A549 (cell line): ENCODE measurements at regions not wholly inside any gene's neighbourhood (a gene's known extent, or its start where the extent isn't known, plus 50 kb on each side); places are given as distances from the start of the nearest gene placed in this dataset.

Source experiments
- ATAC-seq, 2 experiments: fragments of 200-7000 bp in 1 of 2; fragments of >200 bp in 1 of 2; cut with Nextera tagmentation in 1 of 2; cut with Tn5 transposase in 1 of 2; 3 replicates each; pipeline versions ENCODE4 v1.8.0 to v1.9.1; 2018 to 2020; ENCODE audit warnings: mild to moderate bottlenecking in 1 of 2, moderate library complexity in 1 of 2
- CTCF ChIA-PET: fragments of 300-600 bp; sonication (Branson Sonifier 250); formaldehyde crosslinking; extraction: SDS; loops from one replicate; lab custom pipeline; 2021; ENCODE audit warnings: antibody characterized with exemption, inconsistent platforms; lab: Yijun Ruan, JAX
- POLR2A ChIA-PET: fragments of 350-600 bp; formaldehyde crosslinking; extraction: SDS; loops from one replicate; lab custom pipeline; 2021; ENCODE audit warnings: antibody characterized with exemption, inconsistent platforms; lab: Yijun Ruan, JAX
- DNase-seq, 2 experiments: peaks; one replicate each; pipeline versions ENCODE4 v3.0.0 to v3.0.0-alpha.2; 2011 to 2016; ENCODE audit warnings: low read depth in 1 of 2, low spot score in 1 of 2
- FAIRE-seq: peaks from 2 replicates; lab custom pipeline; 2011; peaks lifted over from hg19 to GRCh38; lab: Jason Lieb, UNC
- H3K27ac ChIP-seq, 2 experiments: fragments of >200 bp; sonication (Bioruptor Twin); formaldehyde crosslinking; 3 replicates each; pipeline ENCODE4 v1.5.1; 2016 to 2017
- H3K4me1 ChIP-seq: fragments of >200 bp; sonication (Bioruptor Twin); formaldehyde crosslinking; 3 replicates; pipeline ENCODE4 v1.6.1; 2016
- H3K4me2 ChIP-seq: fragments of >200 bp; sonication (Bioruptor Twin); formaldehyde crosslinking; 3 replicates; pipeline ENCODE4 v1.6.1; 2016
- H3K4me3 ChIP-seq: fragments of >200 bp; sonication (Bioruptor Twin); formaldehyde crosslinking; 3 replicates; pipeline ENCODE4 v1.5.1; 2016
- H3K9me3 ChIP-seq: fragments of >200 bp; sonication (Bioruptor Twin); formaldehyde crosslinking; 3 replicates; pipeline ENCODE4 v1.6.1; 2016
- BCL3 ChIP-seq: fragments of >200 bp; sonication (Bioruptor Twin); formaldehyde crosslinking; IDR thresholded peaks from 3 replicates; pipeline ENCODE4 v1.6.1; 2016
- CBX8 ChIP-seq: fragments of 200-600 bp; sonication (generic); IDR thresholded peaks from 2 replicates; pipeline ENCODE4 v1.6.1; 2016
- CEBPB ChIP-seq, 2 experiments: fragments of >200 bp in 1 of 2; sonication (Bioruptor Twin) in 1 of 2; formaldehyde crosslinking in 1 of 2; IDR thresholded peaks; 2 replicates each; pipeline ENCODE4 v1.6.1; 2012 to 2016
- CTCF ChIP-seq: fragments of >200 bp; sonication (Bioruptor Twin); formaldehyde crosslinking; IDR thresholded peaks from 3 replicates; pipeline ENCODE4 v1.5.1; 2016
- E2F6 ChIP-seq: IDR thresholded peaks from 2 replicates; pipeline ENCODE4 v1.6.1; 2012; ENCODE audit warnings: low read depth, borderline replicate concordance
- EHF ChIP-seq: fragments of 250-450 bp; sonication (Bioruptor Pico); IDR thresholded peaks from 2 replicates; pipeline ENCODE4 v1.5.0; 2020; ENCODE audit warnings: mild to moderate bottlenecking
- EHMT2 ChIP-seq: fragments of 200-600 bp; sonication (generic); IDR thresholded peaks from 2 replicates; pipeline ENCODE4 v1.6.1; 2016; ENCODE audit warnings: antibody characterized with exemption, low read depth, mild to moderate bottlenecking, moderate library complexity
- ELK1 ChIP-seq: fragments of 150-350 bp; IDR thresholded peaks from 2 replicates; pipeline ENCODE4 v1.6.1; 2014; ENCODE audit warnings: low read depth, mild to moderate bottlenecking, low read length
- FOSL2 ChIP-seq, 2 experiments: fragments of 450-650 bp in 1 of 2; fragments of >200 bp in 1 of 2; sonication (Bioruptor Twin) in 1 of 2; formaldehyde crosslinking; IDR thresholded peaks; 2 replicates each; pipeline versions ENCODE4 v1.5.0 to v1.6.1; 2016 to 2020; ENCODE audit warnings: mild to moderate bottlenecking in 1 of 2, moderate library complexity in 1 of 2
- GATA3 ChIP-seq: IDR thresholded peaks from 2 replicates; pipeline ENCODE4 v1.6.1; 2012; ENCODE audit warnings: borderline replicate concordance
- HDAC2 ChIP-seq: fragments of 200-600 bp; sonication (generic); IDR thresholded peaks from 2 replicates; pipeline ENCODE4 v1.6.1; 2016
- HOXA7 ChIP-seq: fragments of 250-450 bp; sonication (Bioruptor Pico); IDR thresholded peaks from 2 replicates; pipeline ENCODE4 v1.5.0; 2020; ENCODE audit warnings: mild to moderate bottlenecking, moderate library complexity
- HOXB13 ChIP-seq: fragments of 250-450 bp; sonication (Bioruptor Pico); IDR thresholded peaks from 2 replicates; pipeline ENCODE4 v1.5.0; 2020; ENCODE audit warnings: low read depth, mild to moderate bottlenecking, moderate library complexity
- JUN ChIP-seq, 2 experiments: fragments of >200 bp; sonication (Bioruptor Twin); formaldehyde crosslinking; IDR thresholded peaks; 2 replicates in 1 of 2; 3 replicates in 1 of 2; pipeline ENCODE4 v1.6.1; 2016 to 2017
- KDM1A ChIP-seq: fragments of 200-600 bp; sonication (generic); IDR thresholded peaks from 2 replicates; pipeline ENCODE4 v1.6.1; 2016; ENCODE audit warnings: low read depth, mild to moderate bottlenecking
- MAFK ChIP-seq: fragments of 450-650 bp; IDR thresholded peaks from 2 replicates; pipeline ENCODE4 v1.6.1; 2014; ENCODE audit not compliant: partially characterized antibody
- MAX ChIP-seq: IDR thresholded peaks from 2 replicates; pipeline ENCODE4 v1.6.1; 2012
- MYC ChIP-seq: IDR thresholded peaks from 2 replicates; pipeline ENCODE4 v1.6.1; 2012; ENCODE audit warnings: mild to moderate bottlenecking, inconsistent platforms, low read length, improper control_type of control experiment, borderline replicate concordance
- NR3C1 ChIP-seq: fragments of >200 bp; sonication (Bioruptor Twin); formaldehyde crosslinking; IDR thresholded peaks from 3 replicates; pipeline ENCODE4 v1.6.1; 2017
- PBX3 ChIP-seq: IDR thresholded peaks from 2 replicates; pipeline ENCODE4 v1.6.1; 2012
- RARB ChIP-seq: fragments of 250-450 bp; sonication (Bioruptor Pico); IDR thresholded peaks from 2 replicates; pipeline ENCODE4 v1.8.0; 2021; ENCODE audit warnings: mild to moderate bottlenecking, moderate library complexity
- RFX5 ChIP-seq: fragments of 450-650 bp; IDR thresholded peaks from 2 replicates; pipeline ENCODE4 v1.7.1; 2014; ENCODE audit warnings: antibody characterized with exemption, mild to moderate bottlenecking, moderate library complexity
- RNF2 ChIP-seq: fragments of 200-600 bp; sonication (generic); IDR thresholded peaks from 2 replicates; pipeline ENCODE4 v1.6.1; 2016; ENCODE audit warnings: low read depth, mild to moderate bottlenecking, antibody characterized with exemption, moderate library complexity, borderline replicate concordance
- ZFP36 ChIP-seq: fragments of 450-650 bp; IDR thresholded peaks from 2 replicates; pipeline ENCODE4 v1.6.1; 2014; ENCODE audit warnings: borderline replicate concordance; ENCODE audit not compliant: partially characterized antibody
- WGBS: methylation state at CpG from one replicate; pipeline ENCODE4 v1.1.6; 2017; ENCODE audit errors: missing lambda C conversion rate; 5-methylcytosine and 5-hydroxymethylcytosine counted together
- TF ChIP-seq, protein P1 (sequence below): fragments of >200 bp; sonication (Bioruptor Twin); formaldehyde crosslinking; IDR thresholded peaks from 2 replicates; pipeline ENCODE4 v1.6.1; 2016
- TF ChIP-seq, protein P2 (sequence below): fragments of 250-450 bp; sonication (Bioruptor Pico); IDR thresholded peaks from 2 replicates; pipeline ENCODE4 v1.5.0; 2021; ENCODE audit warnings: mild to moderate bottlenecking, moderate library complexity, borderline replicate concordance

GRCh38 chr11:134537296-134537695 lies 125.3 kb upstream of the B3GAT1 start:
- POLR2A ChIA-PET, result no interaction called here
- FAIRE-seq (no peak), DNase-seq (no peak), ATAC-seq (no peak)
- Histone ChIP-seq H3K4me3 (no peak overlapping the region), H3K4me2 (no peak overlapping the region), H3K4me1 (no peaks in the 10 kb centered on the region), H3K9me3 (no peaks in the 10 kb centered on the region), H3K27ac (no peak overlapping the region)
- TF ChIP-seq HDAC2 (no peak), CEBPB (IDR thresholded peaks at IDR 0.05) (no peak), EHF (CRISPR knock-in tag) (no peak), RFX5 (no peak), KDM1A (no peak), ZFP36 (no peak), JUN (IDR thresholded peaks at IDR 0.05) (no peak), MAFK (no peak), NR3C1 (no peak), HOXB13 (CRISPR knock-in tag) (no peak), CTCF (no peak), MAX (no peak), RNF2 (no peak), CBX8 (no peak), FOSL2 (IDR thresholded peaks at IDR 0.05) (no peak), FOSL2 (CRISPR knock-in tag; IDR thresholded peaks at IDR 0.05) (no peak), E2F6 (no peak)
- CTCF ChIA-PET, result no interaction called here
- WGBS, result 2% methylated on average over 9 of the region's 11 CpGs

- no peak for FAIRE-seq
- TF ChIP-seq PBX3 (no peak), HOXA7 (CRISPR knock-in tag) (no peak), RARB (CRISPR knock-in tag) (no peak)
- TF ChIP-seq, all 56 proteins: peak for 0
- no peak for DNase-seq
- no peak for ATAC-seq
- WGBS, result 11% methylated on average over 8 of the region's 8 CpGs
- Histone ChIP-seq H3K4me2 (no peak overlapping the region), H3K4me1 (no peaks in the 10 kb centered on the region), H3K9me3 (no peaks in the 10 kb centered on the region), H3K27ac (no peak overlapping the region), H3K4me3 (no peak overlapping the region)
- POLR2A ChIA-PET, result no interaction called here
- CTCF ChIA-PET, result no interaction called here
These were observed 124.6 kb upstream of the B3GAT1 start for GRCh38 chr11:134536677-134537076.

DNA sequence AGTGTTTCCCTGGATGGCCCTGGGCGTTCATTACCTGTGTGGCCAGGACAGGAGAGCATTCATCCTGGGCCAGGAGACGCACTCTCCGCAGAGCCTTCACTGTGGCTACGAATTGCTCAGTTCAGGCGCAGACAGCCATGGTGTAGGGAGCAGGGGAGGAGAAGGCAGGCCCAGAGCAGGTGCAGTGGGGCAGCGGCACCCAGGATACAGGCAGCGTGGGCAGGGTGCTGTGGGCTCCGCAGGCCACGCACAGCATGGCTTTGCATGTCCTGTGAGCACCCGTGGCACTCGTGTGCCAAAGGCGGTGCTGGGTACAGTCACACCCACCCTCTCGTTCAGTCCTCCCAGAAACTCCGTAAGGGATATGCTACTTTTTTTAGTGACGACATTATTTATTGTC lies 124.2 kb upstream of the B3GAT1 start:
- no peaks in the 10 kb centered on the region for H3K4me1 ChIP-seq
- no peaks in the 10 kb centered on the region for H3K9me3 ChIP-seq
- FAIRE-seq, result no peak
- ATAC-seq, result no peak; a peak in 1 of 6 replicates
- ChIA-PET CTCF (no interaction called here), POLR2A (no interaction called here)
- no peak overlapping the region for H3K27ac ChIP-seq
- no peak overlapping the region for H3K4me3 ChIP-seq
- 40% methylated on average over 5 of the region's 15 CpGs for WGBS
- no peak for DNase-seq
- no peak overlapping the region for H3K4me2 ChIP-seq
- TF ChIP-seq JUN (IDR thresholded peaks at IDR 0.05) (no peak), HOXA7 (CRISPR knock-in tag) (no peak), EHMT2 (no peak), E2F6 (no peak), EHF (CRISPR knock-in tag) (no peak), RFX5 (no peak), NR3C1 (no peak), MYC (no peak), ELK1 (no peak), GATA3 (no peak), BCL3 (no peak)
- TF ChIP-seq, protein P1, sequence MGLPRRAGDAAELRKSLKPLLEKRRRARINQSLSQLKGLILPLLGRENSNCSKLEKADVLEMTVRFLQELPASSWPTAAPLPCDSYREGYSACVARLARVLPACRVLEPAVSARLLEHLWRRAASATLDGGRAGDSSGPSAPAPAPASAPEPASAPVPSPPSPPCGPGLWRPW, result no peak
- TF ChIP-seq, protein P2, sequence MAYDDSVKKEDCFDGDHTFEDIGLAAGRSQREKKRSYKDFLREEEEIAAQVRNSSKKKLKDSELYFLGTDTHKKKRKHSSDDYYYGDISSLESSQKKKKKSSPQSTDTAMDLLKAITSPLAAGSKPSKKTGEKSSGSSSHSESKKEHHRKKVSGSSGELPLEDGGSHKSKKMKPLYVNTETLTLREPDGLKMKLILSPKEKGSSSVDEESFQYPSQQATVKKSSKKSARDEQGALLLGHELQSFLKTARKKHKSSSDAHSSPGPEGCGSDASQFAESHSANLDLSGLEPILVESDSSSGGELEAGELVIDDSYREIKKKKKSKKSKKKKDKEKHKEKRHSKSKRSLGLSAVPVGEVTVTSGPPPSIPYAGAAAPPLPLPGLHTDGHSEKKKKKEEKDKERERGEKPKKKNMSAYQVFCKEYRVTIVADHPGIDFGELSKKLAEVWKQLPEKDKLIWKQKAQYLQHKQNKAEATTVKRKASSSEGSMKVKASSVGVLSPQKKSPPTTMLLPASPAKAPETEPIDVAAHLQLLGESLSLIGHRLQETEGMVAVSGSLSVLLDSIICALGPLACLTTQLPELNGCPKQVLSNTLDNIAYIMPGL (CRISPR knock-in tag), result no peak
